Hypothalamus (tissue), 51 donors: ENCODE measurements at regions not wholly inside any gene's neighbourhood (a gene's known extent, or its start where the extent isn't known, plus 50 kb on each side); places are given as distances from the start of the nearest gene placed in this dataset.

Experiments used
- DNase-seq, 51 donors: peaks; one replicate each; lab custom pipeline; 2025; lab: John Stamatoyannopoulos, UW

DNA sequence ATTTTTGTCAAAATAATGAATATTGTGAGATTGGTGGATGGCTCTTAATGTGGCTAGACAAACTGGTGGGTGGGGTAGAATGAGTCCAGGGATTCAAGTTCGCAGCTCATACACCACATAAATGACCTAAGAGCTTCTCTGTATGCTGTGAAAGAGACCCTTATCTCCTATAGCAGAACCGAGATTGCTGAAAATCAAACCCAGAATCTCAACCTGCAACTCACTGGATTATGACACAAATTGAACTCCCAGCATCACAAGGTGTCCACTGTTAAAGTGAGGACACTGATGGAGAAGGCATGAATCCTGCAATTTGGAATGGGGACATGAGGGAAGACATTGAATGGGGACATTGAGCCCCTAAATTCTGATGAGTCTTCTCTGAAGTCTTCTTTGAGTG is 51.3 kb upstream of the CNKSR3 start:
- no peak for DNase-seq

DNA sequence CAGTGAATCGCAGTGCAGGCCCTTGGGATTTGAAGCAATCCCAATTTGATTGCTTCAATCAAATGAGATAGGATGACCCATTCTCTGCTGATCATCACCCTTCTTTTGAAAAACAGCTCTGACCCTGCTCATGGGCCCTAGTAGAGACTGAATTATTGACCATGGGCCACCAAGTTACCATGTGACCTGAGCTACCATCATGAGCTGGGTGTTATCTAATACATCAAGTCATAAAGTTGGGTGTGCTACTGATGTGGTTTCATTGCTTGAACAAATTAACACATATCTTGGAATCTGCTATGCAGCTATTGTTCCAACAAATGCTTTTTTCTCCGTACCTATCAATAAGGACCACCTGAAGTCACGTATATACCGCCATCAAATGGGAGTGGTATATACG is 54.8 kb upstream of the CNKSR3 start:
- DNase-seq: no peak

DNA sequence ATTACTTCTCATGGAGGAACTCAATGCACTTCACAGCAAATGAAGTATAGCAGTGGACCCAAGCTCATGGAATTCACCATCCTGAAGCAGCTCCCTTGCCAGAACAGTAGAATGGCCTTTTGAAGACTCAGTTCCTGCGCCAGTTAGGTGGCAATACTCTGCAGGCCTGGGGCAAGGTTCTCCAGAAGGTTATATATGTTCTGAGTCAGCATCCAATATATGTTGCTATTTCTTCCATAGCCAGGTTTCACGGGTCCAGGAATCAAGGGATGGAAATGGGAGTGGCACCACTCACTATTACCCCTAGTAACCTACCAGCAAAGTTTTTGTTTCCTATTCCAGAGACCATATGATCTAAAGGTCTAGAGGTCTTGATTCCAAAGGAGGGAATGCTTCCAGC is 56.4 kb upstream of the CNKSR3 start:
- no peak for DNase-seq

DNA sequence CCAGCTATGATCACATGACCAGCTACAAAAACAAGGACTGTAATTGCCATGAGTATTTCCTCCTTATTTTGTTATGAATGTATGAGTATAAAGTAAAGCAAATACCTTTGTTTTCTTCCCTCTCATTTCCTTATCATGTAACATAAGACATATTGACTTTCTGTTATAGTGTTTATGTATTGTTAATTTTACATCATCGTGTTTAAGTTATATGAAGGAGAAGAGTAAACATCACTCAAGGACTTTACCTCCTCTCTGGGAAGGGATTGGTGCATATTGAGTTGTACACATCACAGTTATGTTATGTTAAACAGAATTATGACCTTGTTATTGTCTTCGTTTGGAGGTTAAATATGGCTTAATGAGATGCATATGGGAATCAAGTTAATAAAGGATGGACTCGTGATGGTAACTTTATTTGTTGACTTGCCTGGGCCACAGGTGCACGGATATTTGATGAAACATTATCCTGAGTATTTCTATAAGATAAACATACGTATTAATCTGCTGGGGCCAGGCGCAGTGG is 57.3 kb upstream of the CNKSR3 start:
- DNase-seq: no peak

DNA sequence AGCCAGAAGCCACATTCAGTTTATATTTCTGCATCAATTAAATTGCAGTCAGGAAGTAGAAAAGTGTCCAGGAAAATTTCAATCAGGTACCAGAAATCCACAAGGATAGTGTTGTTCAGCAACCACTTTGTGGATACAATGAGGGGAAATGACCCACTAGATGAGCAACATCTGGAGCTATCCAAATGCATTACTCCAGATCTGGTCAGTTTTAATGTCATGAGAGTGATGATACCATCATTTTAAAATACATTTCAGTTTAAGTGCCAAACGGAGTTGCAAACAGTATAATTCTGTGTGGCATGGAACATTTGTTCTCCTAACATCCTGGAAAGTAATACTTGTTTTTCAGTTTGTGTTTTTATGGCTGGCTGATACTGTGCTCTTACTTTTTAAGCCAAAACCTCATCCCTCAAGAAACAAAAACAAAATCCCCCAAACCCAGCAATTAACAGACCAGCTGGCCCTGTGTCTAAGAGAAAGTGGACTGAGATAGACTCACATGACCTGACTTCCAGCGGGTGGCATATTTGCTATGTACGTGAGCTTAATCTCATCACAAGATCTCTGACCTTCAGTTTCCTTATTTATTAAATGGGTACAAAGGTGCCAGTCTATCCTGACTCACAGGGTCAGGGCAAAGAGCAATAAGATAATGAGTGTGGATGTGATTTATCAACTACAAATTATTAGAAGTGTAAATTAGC is 58.8 kb upstream of the CNKSR3 start:
- no peak for DNase-seq

DNA sequence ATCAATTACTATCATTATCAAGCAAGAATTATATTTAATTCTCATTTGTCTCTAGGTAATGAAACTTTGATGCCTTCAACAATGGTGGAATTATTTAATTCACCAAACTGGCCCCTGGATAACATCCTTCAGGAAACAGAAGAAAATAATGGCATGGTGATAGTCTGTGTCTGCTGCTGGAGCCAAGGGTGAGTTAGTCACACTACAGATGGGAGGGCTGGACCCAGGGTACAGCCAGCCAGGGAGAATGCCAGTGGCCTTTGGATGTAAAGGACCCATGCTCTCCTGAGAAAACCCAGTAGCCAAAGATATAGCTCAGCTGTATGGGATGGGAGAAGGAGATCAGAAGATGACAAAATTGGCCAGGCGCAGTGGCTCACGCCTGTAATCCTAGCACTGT is 60.0 kb upstream of the CNKSR3 start:
- no peak for DNase-seq

DNA sequence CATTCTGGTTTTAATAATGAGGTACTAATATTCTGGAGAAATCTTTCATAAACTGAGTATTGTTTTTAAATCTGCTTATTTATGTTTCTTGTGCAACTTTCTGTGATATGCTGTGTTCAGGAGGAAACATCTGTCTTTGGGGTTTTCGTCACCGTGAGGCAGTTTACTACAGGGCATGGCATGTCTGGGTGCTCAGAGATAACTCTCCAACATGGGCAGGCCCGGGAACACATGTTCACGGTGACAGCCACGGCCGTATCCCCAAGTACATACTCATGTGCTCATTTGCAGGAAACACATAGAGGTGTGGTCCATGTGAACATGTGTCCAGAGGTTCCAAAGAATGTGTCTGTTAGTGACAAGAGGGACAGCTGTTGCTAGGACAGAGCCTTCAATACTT is 62.1 kb upstream of the CNKSR3 start:
- DNase-seq: no peak

DNA sequence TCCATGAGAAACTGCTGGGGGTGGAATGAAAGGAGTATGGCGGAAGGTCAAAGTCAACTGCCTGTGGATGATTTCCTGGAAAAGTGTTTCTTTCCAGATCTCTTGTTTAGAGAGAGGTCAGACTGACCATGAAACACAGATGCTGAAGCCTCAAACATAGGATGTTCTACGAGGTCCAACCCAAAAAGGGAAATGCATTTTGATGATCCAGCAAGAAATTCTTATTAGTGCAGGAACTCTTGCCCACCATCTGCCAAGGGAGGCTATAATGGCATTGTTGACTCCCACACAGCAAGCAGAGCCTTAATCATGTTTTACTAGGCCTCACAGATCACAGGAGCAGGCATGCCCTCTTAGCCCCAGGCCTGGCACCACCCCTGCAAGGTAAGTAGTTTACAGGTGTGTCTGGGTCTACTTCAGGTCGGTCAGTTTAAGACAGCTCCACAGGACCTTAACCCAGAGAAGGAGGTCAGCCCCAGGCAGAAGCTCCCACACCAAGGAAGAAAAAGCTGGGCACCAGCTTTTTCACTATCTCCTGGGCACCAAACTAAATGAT is 67.6 kb upstream of the CNKSR3 start:
- DNase-seq: no peak

DNA sequence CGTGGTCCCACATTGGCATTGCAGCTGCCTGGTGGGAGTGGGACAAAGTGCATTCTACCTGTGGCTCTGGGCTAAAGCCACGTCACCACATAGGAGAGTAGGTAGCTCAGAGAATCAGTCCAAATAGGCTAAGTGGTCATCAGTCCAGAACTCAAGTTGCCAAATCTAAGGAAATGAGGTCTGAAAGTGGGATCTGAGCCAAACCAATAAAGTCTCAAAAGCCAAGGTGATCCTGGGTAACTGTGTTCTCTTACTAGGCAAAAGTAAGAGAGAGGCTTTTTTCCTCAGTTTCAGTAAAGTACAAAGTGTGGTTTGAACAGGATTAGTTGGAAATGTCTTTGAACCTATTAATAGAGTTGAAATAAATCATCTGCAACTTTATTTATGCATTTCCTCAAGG is 68.6 kb upstream of the CNKSR3 start:
- no peak for DNase-seq

DNA sequence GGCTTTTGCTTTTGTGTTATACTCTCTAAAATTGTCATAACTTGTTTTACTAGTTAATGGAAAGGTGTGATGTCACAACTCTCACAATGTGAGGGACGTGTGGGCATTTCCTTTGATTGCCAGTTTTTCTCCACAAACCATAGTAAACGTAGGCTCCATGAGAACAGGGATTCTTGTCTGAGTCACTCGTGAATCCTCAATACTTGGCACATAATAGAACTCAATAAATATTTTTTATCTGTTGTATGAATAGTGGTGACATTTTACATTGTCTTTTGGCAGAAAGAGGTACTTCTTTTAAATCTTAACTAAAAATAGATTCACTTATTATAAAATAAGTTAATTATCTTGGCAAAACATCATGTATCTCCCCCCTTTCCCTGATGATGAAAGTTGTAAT is 69.0 kb upstream of the CNKSR3 start:
- no peak for DNase-seq

DNA sequence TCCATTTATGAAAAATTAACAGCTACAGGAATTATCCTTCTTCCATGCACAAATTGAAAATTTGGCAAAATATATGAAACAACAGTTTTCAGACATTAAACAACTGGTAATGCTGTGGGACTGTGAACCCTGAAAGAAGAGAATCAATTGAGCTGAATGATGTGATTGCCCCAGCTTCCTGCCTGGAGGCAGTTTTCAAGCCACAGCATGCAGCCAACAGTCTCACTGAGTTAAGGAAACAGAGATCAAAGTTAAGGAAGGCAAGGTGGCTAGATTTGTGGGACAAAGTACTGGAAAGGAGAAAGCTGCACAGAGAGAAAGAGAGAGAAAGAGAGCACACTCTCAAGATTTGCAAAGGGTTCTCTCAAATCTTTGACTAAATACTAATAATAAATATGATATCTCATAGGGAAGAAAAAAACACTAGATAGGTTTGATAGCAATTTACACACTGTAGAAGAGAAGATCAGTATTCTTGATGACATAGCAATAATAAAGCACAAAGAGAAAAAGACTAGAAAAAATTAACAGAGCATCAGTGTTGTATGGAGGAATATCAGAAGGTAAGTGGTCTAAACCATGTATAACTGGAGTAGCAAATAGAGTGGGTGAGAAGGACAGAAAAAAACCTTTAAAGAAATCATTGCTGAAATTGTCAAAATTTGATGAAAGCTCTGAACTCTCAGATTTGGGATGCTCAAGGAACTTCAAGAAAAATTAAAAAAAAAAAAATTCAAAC is 70.1 kb upstream of the CNKSR3 start:
- DNase-seq: no peak

DNA sequence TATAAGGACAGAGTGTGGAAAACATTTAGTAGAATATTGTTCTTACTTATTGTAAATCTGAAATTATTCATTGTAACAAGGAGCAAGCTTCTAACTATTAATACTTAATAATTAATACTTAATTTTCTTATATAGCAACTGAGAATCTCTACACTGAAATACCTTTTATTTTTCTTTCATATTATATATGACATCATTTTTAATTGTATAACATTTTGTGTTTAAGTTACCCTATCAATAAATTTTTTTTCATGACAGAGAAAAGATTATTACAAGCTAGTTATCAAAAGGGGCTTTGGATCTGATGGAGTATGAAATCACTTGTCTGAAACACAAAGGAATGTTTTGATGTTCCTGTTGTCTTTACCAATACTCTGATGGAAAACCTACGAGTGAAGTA is 72.2 kb upstream of the CNKSR3 start:
- no peak for DNase-seq

DNA sequence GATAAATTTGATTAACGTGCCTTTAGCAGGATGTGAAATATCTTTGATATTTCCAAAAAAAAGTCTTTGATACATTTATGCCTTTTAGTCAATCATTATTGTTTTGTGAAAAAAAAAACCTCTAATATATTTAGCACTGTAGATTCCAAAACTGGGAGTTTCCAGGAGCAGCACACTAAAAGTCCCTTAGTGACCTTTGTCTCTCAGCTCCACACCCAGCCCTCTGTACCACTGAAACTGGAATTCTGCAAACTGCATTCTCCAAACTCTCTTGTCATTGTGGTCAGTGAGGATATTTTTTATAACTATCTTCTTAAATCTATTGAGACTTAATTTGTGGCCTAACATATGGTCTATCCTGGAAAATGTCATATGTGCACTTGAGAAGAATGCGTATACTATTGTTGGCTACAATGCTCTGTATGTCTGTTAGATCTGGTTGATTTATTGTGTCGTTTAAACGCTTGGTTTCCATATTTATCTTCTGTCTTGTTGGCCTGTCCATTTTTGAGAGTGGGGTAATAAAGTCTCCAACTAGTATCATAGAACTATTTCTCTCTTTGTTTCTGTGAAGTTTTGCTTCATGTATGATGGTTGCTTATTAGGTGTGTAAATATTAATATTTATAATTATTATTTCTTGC is 73.2 kb upstream of the CNKSR3 start:
- DNase-seq: no peak

DNA sequence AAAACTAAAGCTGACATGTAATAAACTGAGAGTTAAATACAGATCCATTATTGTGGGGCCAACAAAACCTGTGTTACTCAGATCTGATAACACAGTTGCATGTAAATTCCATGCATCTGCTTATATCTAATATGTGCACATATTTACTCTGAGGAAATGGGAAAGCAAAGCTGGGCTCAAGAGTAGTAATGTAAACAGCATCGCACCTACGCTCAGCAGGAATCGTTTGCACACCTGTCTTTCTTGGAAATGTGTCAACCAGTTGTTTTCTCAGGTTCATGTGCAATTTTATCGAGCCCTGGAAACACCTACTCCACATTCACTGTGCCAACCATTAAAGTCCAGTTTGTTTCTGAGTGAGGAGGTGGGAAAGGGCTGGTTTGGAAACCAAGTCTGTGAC is 80.3 kb upstream of the CNKSR3 start:
- no peak for DNase-seq

DNA sequence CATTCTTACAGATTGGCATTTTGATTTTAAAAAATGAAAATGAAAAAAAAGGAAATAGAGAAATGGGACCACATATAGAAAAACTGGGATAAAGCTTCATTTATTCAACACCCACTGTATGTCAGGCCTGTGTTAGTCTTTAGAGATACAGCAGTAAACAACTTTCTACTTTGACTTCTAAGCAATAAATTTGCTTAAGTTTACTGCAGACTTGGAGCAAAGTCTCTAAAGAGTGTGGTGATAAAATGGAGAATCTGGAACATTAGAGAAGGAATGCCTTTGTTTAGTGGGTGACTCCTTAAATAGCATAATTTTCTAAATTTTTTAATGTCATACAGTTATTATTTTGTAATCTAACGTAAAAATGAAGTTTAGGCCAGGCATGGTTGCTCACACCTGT is 80.7 kb upstream of the CNKSR3 start:
- no peak for DNase-seq

DNA sequence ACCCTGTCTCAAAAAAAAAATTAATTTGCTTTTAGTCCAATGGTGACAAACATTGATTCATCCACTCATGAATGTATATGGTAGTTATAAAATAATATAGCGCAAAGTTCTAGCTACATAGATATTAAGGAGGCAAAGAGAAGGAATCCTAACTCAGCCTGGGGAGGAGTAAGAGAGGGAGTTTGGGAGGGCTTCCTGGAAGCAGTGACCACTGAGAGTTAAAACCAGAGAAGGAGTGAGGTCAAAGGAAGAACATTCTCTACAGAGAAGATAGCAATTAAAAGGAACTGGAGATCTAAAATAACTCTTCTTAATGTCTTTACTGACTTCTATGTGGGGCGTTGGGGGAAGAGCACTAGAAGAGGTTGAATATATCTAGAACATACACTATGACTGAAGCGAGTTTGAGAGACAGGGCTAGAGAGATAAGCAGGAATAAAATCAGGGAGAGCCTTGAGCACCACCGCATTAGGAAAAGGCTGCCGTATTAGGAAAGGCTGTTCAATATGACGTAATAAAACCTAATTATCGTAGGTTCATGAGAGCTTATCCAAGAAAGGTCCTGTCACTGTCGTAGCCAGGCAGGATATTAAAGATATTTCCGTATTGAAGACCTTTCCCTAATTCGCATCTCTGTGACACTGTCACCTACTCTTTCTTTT is 81.8 kb upstream of the CNKSR3 start:
- DNase-seq: no peak

DNA sequence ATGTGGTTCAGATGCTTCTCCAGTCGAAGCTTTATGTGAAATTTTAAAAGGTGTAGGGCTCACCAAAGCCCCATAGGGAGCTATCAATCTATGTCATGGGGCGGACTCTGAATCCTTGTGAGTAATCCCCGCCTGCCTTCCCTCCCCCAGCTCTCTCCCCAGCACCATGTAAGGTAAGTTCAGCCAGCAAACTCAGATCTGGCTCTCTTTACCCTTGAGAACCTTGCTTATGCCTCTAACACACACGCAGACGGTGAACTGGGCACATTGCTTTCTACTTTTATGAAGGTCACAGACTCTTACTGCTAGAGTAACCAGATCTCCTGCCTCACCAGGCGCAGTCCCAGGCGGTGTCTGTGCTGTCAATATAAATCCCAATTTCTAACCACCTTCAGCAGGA is 82.6 kb upstream of the CNKSR3 start:
- no peak for DNase-seq

DNA sequence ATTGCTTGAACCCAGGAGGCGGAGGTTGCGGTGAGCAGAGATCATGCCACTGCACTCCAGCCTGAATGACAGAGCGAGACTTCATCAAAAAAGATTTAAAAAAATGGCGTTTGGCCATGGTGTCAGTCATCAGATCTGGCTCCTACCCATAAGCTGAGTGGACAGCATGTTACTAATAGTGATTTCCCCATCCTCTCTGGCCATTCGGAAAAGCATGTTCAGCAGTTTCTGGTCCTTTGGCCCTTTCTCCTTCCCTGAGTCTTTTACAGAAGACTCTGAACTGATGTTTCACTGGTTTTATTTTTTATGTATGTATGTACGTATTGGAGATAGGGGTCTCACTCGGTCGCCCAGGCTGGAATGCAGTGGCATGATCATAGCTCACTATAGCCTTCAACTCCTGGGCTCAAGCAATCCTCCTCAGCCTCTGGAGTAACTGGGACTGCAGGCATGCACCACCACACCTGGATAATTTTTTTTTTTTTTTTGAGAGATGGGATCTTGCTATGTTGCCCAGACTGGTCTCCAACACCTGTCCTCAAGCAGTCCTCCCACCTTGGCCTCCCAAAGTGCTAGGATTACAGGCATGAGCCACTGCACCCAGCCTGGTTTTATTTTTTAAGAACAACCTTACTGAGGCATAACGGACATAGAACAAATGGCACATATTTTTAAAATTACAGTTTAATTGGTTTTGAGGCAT is 84.2 kb upstream of the CNKSR3 start:
- no peak for DNase-seq

DNA sequence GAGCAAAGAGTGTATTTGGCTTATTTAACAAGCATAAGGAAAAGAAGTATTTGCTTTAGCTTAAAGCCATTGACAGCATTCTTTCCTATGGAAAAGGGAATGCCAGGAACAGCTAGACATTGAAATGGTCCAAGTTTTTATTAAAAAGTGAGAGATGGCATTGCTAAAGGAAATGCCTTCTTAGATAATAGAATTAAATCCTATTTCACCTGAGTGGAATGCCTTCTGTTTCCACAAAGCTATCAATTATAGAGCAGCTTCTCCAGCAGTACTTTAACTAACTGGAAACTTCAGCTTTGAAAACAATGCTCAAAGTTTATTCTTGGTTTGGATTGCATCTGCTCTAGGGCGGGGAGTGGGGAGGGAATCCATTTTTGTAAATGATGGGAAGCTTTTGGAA is 85.1 kb upstream of the CNKSR3 start:
- no peak for DNase-seq

DNA sequence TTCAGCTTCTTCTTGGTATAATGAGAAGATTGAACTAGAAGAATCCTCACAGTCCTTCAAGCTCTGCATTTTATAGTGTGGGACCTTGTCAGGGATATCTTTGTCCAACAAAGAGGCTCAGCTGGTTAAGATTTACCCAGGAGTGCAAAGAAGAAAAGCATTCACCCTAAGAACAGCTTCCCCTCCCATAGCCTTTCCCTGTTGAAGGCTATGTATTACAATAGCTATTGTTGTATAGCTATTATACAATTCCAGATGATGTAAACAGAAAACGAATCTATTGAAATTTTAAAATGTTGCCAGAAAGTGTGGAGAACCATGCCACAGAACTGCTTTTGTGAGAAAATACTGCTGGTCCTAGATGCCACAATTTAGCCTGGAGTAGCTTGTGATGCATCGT is 85.5 kb upstream of the CNKSR3 start:
- DNase-seq: no peak
